ENCODE measurements at regions not wholly inside any gene's neighbourhood (a gene's known extent, or its start where the extent isn't known, plus 50 kb on each side); places are given as distances from the start of the nearest gene placed in this dataset.

DNA sequence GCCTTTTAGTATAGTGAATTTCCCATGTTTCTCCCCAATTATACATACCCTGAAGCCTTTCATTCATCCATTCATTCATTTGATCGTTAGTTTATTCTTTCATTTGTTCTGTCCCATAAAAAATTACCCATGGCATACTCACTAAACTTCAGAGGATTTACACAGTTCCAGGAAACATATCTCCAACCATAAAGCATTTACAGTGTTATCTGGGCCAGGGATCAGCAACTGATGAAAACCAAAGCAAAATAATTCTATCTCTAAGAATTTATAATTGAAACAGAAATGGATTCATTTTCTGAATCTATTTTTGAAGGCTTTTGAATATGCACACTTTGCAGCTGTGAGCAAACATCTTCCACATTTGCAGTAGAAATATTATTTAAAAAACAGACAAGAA is 547.7 kb downstream of the KCNJ2 start:
- TF ChIP-seq, protein P1, sequence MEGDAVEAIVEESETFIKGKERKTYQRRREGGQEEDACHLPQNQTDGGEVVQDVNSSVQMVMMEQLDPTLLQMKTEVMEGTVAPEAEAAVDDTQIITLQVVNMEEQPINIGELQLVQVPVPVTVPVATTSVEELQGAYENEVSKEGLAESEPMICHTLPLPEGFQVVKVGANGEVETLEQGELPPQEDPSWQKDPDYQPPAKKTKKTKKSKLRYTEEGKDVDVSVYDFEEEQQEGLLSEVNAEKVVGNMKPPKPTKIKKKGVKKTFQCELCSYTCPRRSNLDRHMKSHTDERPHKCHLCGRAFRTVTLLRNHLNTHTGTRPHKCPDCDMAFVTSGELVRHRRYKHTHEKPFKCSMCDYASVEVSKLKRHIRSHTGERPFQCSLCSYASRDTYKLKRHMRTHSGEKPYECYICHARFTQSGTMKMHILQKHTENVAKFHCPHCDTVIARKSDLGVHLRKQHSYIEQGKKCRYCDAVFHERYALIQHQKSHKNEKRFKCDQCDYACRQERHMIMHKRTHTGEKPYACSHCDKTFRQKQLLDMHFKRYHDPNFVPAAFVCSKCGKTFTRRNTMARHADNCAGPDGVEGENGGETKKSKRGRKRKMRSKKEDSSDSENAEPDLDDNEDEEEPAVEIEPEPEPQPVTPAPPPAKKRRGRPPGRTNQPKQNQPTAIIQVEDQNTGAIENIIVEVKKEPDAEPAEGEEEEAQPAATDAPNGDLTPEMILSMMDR (conservative IDR thresholded peaks at IDR 0.05), result no peak
- no peak for TF ChIP-seq ZFX (IDR thresholded peaks at IDR 0.05)
